ENCODE measurements at regions not wholly inside any gene's neighbourhood (a gene's known extent, or its start where the extent isn't known, plus 50 kb on each side); places are given as distances from the start of the nearest gene placed in this dataset.
"Not testable (repeated sequence)": the region's sequence is repeated elsewhere in the genome, so short reads cannot be mapped to it uniquely, and the experiment has no call there.

- DNase-seq: no peak
Observed at GRCh38 chr20:47993035-47993755, 207.9 kb upstream of the SULF2 start.

GRCh38 chr20:47991875-47992488 is 206.7 kb upstream of the SULF2 start:
- DNase-seq: no peak

GRCh38 chr20:47990507-47991150 is 205.3 kb upstream of the SULF2 start:
- no peak for DNase-seq

GRCh38 chr20:47989957-47990356 is 204.7 kb upstream of the SULF2 start:
- no peak for DNase-seq

- no peak for DNase-seq
Observed at GRCh38 chr20:47988676-47989075, 203.4 kb upstream of the SULF2 start.

- no peak for DNase-seq
Observed at GRCh38 chr20:47985092-47985850, 200.0 kb upstream of the SULF2 start.

- DNase-seq: no peak
Observed at GRCh38 chr20:47984437-47984836, 199.2 kb upstream of the SULF2 start.

- DNase-seq: not testable (repeated sequence)
Observed at GRCh38 chr20:47983642-47984041, 198.4 kb upstream of the SULF2 start.

- DNase-seq: no peak
Observed at GRCh38 chr20:47982574-47983360, 197.5 kb upstream of the SULF2 start.

GRCh38 chr20:47981222-47981621 is 195.9 kb upstream of the SULF2 start:
- no peak for DNase-seq

- no peak for DNase-seq
Observed at GRCh38 chr20:47980336-47981177, 195.3 kb upstream of the SULF2 start.

GRCh38 chr20:47979361-47980095 is 194.2 kb upstream of the SULF2 start:
- not testable (repeated sequence) for DNase-seq

- not testable (repeated sequence) for DNase-seq
Observed at GRCh38 chr20:47978428-47979120, 193.3 kb upstream of the SULF2 start.

- DNase-seq: not testable (repeated sequence)
Observed at GRCh38 chr20:47977789-47978252, 192.5 kb upstream of the SULF2 start.

GRCh38 chr20:47977017-47977788 is 191.9 kb upstream of the SULF2 start:
- DNase-seq: not testable (repeated sequence)

- DNase-seq: no peak
Observed at GRCh38 chr20:47974234-47974878, 189.1 kb upstream of the SULF2 start.

GRCh38 chr20:47973519-47974233 is 188.4 kb upstream of the SULF2 start:
- no peak for DNase-seq

- DNase-seq: no peak
Observed at GRCh38 chr20:47972916-47973309, 187.6 kb upstream of the SULF2 start.
